Duodenal mucosa (tissue), 2 donors: ENCODE measurements at regions not wholly inside any gene's neighbourhood (a gene's known extent, or its start where the extent isn't known, plus 50 kb on each side); places are given as distances from the start of the nearest gene placed in this dataset.

Experiments used
- H3K27ac ChIP-seq: one replicate; pipeline ENCODE4 v1.7.0; 2013; ENCODE audit warnings: low read depth, low read length
- H3K27me3 ChIP-seq, 2 donors: one replicate each; pipeline ENCODE4 v1.7.0; 2013; ENCODE audit warnings: low read length in 2 of 2, control low read depth in 1 of 2; ENCODE audit not compliant: insufficient read depth in 2 of 2, control insufficient read depth in 1 of 2
- H3K36me3 ChIP-seq, 2 donors: one replicate each; pipeline ENCODE4 v1.7.0; 2013; ENCODE audit warnings: low read length in 2 of 2, control low read depth in 1 of 2; ENCODE audit not compliant: insufficient read depth in 2 of 2, control insufficient read depth in 1 of 2
- H3K4me1 ChIP-seq, 2 donors: one replicate each; pipeline ENCODE4 v1.7.0; 2013; ENCODE audit warnings: low read length in 2 of 2, control low read depth in 1 of 2; ENCODE audit not compliant: insufficient read depth in 2 of 2, control insufficient read depth in 1 of 2
- H3K4me3 ChIP-seq, 2 donors: one replicate each; pipeline ENCODE4 v1.7.0; 2013; ENCODE audit warnings: low read length in 2 of 2, low read depth in 1 of 2
- H3K9ac ChIP-seq, 2 donors: one replicate each; pipeline ENCODE4 v1.7.0; 2013; ENCODE audit warnings: low read length in 2 of 2, low read depth in 1 of 2
- H3K9me3 ChIP-seq, 2 donors: one replicate each; pipeline ENCODE4 v1.7.0; 2013; ENCODE audit warnings: low read length in 2 of 2, control low read depth in 1 of 2; ENCODE audit not compliant: control insufficient read depth in 1 of 2

DNA sequence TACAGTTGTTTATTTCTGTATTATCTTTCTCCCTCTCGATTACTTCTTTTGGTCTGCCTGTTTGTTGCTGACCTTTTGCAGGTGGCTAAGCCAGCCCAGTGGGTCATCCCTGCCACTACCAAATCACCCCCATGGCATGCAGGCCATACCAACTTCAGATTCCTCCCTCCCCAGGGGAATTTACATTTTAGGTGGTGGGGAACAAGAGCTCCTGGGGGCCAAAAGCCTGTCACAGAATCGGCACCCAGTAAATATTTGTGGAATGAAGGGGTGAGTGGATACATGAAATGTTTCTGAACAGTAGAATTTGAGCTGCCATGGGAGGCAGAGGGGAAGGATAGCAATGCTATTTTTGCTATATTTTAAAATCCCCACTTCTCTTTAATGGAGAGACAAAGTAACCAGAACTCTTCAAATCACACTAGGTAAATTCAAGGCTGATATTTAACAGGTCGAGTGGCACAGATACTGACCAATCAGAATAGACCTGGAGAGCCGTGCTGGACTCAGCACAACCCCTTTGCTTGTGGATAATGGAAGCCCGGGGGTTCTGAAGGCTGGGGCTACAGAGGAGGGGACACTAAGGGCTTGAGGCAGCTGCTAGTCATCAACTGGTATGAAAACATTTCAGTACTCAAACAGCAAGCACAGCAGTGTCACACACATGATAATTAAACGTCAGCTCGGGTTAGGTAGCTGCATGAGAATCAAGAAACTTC is 54.3 kb upstream of the SMAD3 start:
- H3K27ac ChIP-seq: no peak overlapping the region
- peaks cover 9% of the 10 kb centered on the region in 2 donors for H3K4me1 ChIP-seq
- no peak overlapping the region for H3K9ac ChIP-seq
- no peaks in the 10 kb centered on the region for H3K36me3 ChIP-seq
- no peaks in the 10 kb centered on the region for H3K9me3 ChIP-seq
- no peaks in the 10 kb centered on the region for H3K27me3 ChIP-seq
- H3K4me3 ChIP-seq: no peak overlapping the region

- Histone ChIP-seq H3K27ac (no peak overlapping the region), H3K36me3 (no peaks in the 10 kb centered on the region), H3K4me1 (peaks cover 9% of the 10 kb centered on the region in 2 donors)
These were observed 53.8 kb upstream of the SMAD3 start for GRCh38 chr15:67011617-67012005.

GRCh38 chr15:67013696-67014095 is 51.7 kb upstream of the SMAD3 start:
- H3K27ac ChIP-seq: no peak overlapping the region
- peaks cover 9% of the 10 kb centered on the region in 2 donors for H3K4me1 ChIP-seq
- H3K9ac ChIP-seq: no peak overlapping the region
- no peaks in the 10 kb centered on the region for H3K36me3 ChIP-seq
- H3K27me3 ChIP-seq: no peaks in the 10 kb centered on the region
- H3K4me3 ChIP-seq: no peak overlapping the region
- no peaks in the 10 kb centered on the region for H3K9me3 ChIP-seq

More at GRCh38 chr15:67011617-67012005, 53.8 kb upstream of the SMAD3 start:
- H3K9me3 ChIP-seq: no peaks in the 10 kb centered on the region
- H3K4me3 ChIP-seq: no peak overlapping the region
- no peak overlapping the region for H3K9ac ChIP-seq
- no peaks in the 10 kb centered on the region for H3K27me3 ChIP-seq
